ENCODE measurements at regions not wholly inside any gene's neighbourhood (a gene's known extent, or its start where the extent isn't known, plus 50 kb on each side); places are given as distances from the start of the nearest gene placed in this dataset.

GRCh38 chr1:57843760-57844159 lies 419.9 kb upstream of the DAB1 start:
- TF ChIP-seq EZH2 (IDR thresholded peaks at IDR 0.05) (no peak), CTCF (IDR thresholded peaks at IDR 0.05) (no peak), EZH2phosphoT487 (IDR thresholded peaks at IDR 0.05) (no peak)

Data from neural progenitor cell (in vitro differentiated cells).